ENCODE measurements at regions not wholly inside any gene's neighbourhood (a gene's known extent, or its start where the extent isn't known, plus 50 kb on each side); places are given as distances from the start of the nearest gene placed in this dataset.
"Not testable (repeated sequence)": the region's sequence is repeated elsewhere in the genome, so short reads cannot be mapped to it uniquely, and the experiment has no call there.

GRCh38 chr6:58171025-58171424 lies 853.6 kb downstream of the PRIM2 start:
- H3K36me3 ChIP-seq (ENCODE audit: control insufficient read depth in 2 of 2, insufficient read depth in 2 of 2, low read length in 1 of 2); H4K20me1 ChIP-seq (ENCODE audit: control insufficient read depth, insufficient read depth); H3K27ac ChIP-seq (ENCODE audit: control insufficient read depth, insufficient read depth); H3K79me2 ChIP-seq (ENCODE audit: control insufficient read depth, insufficient read depth, low read length); H3K27me3 ChIP-seq (replicated peaks in 1 of 2; ENCODE audit: control insufficient read depth in 2 of 2, insufficient read depth in 2 of 2, low read length in 1 of 2); H3K9ac ChIP-seq (ENCODE audit: control insufficient read depth, insufficient read depth, low read length); POLR2A ChIA-PET; H2AFZ ChIP-seq (ENCODE audit: control insufficient read depth, low read depth, low read length); H3K4me2 ChIP-seq (ENCODE audit: control insufficient read depth, insufficient read depth); H3K9me3 ChIP-seq (replicated peaks; ENCODE audit: control insufficient read depth, insufficient read depth, low read length); in situ Hi-C loops (cut with MboI); H3K4me3 ChIP-seq; FAIRE-seq; intact Hi-C loops (cut with micrococcal nuclease; ENCODE audit: unreplicated experiment); RAD21 ChIA-PET (ENCODE audit: unreplicated experiment); BruUV-seq (replicated peaks); ATAC-seq; CTCF ChIA-PET; SMC1A ChIA-PET (ENCODE audit: uncharacterized antibody, unreplicated experiment); DNase-seq (ENCODE audit: low read depth, low spot score); H3K4me1 ChIP-seq (ENCODE audit: control insufficient read depth, insufficient read depth, low read length): not testable (repeated sequence)
- WGBS (ENCODE audit: insufficient coverage, insufficient replicate concordance, low lambda C conversion rate, missing lambda C conversion rate), result 0% methylated on average over 1 of the region's 1 CpG

GRCh38 chr6:58181557-58182065 lies 864.2 kb downstream of the PRIM2 start:
- FAIRE-seq; intact Hi-C loops (cut with micrococcal nuclease; ENCODE audit: unreplicated experiment); H3K9me3 ChIP-seq (replicated peaks; ENCODE audit: control insufficient read depth, insufficient read depth, low read length); H3K4me2 ChIP-seq (ENCODE audit: control insufficient read depth, insufficient read depth); CTCF ChIA-PET; POLR2A ChIA-PET; H3K27ac ChIP-seq (ENCODE audit: control insufficient read depth, insufficient read depth); H2AFZ ChIP-seq (ENCODE audit: control insufficient read depth, low read depth, low read length); SMC1A ChIA-PET (ENCODE audit: uncharacterized antibody, unreplicated experiment); BruUV-seq (replicated peaks); H4K20me1 ChIP-seq (ENCODE audit: control insufficient read depth, insufficient read depth); H3K27me3 ChIP-seq (replicated peaks in 1 of 2; ENCODE audit: control insufficient read depth in 2 of 2, insufficient read depth in 2 of 2, low read length in 1 of 2); H3K9ac ChIP-seq (ENCODE audit: control insufficient read depth, insufficient read depth, low read length); RAD21 ChIA-PET (ENCODE audit: unreplicated experiment); in situ Hi-C loops (cut with MboI); H3K4me3 ChIP-seq; H3K36me3 ChIP-seq (ENCODE audit: control insufficient read depth in 2 of 2, insufficient read depth in 2 of 2, low read length in 1 of 2); H3K79me2 ChIP-seq (ENCODE audit: control insufficient read depth, insufficient read depth, low read length); H3K4me1 ChIP-seq (ENCODE audit: control insufficient read depth, insufficient read depth, low read length); DNase-seq (ENCODE audit: low read depth, low spot score): not testable (repeated sequence)
- ATAC-seq, result peak; percentile 59
- WGBS (ENCODE audit: insufficient coverage, insufficient replicate concordance, low lambda C conversion rate, missing lambda C conversion rate), result 41% methylated on average over 2 of the region's 2 CpGs

- POLR2A ChIA-PET; in situ Hi-C loops (cut with MboI); H3K36me3 ChIP-seq (ENCODE audit: control insufficient read depth in 2 of 2, insufficient read depth in 2 of 2, low read length in 1 of 2); FAIRE-seq; H4K20me1 ChIP-seq (ENCODE audit: control insufficient read depth, insufficient read depth); BruUV-seq (replicated peaks); SMC1A ChIA-PET (ENCODE audit: uncharacterized antibody, unreplicated experiment); H3K4me3 ChIP-seq; H3K4me1 ChIP-seq (ENCODE audit: control insufficient read depth, insufficient read depth, low read length); DNase-seq (ENCODE audit: low read depth, low spot score); CTCF ChIA-PET; intact Hi-C loops (cut with micrococcal nuclease; ENCODE audit: unreplicated experiment); RAD21 ChIA-PET (ENCODE audit: unreplicated experiment); H2AFZ ChIP-seq (ENCODE audit: control insufficient read depth, low read depth, low read length); H3K79me2 ChIP-seq (ENCODE audit: control insufficient read depth, insufficient read depth, low read length); H3K27ac ChIP-seq (ENCODE audit: control insufficient read depth, insufficient read depth); H3K27me3 ChIP-seq (replicated peaks in 1 of 2; ENCODE audit: control insufficient read depth in 2 of 2, insufficient read depth in 2 of 2, low read length in 1 of 2); H3K4me2 ChIP-seq (ENCODE audit: control insufficient read depth, insufficient read depth); H3K9me3 ChIP-seq (replicated peaks; ENCODE audit: control insufficient read depth, insufficient read depth, low read length); H3K9ac ChIP-seq (ENCODE audit: control insufficient read depth, insufficient read depth, low read length); ATAC-seq: not testable (repeated sequence)
- 29% methylated on average over 4 of the region's 4 CpGs for WGBS (ENCODE audit: insufficient coverage, insufficient replicate concordance, low lambda C conversion rate, missing lambda C conversion rate)
These were observed 867.9 kb downstream of the PRIM2 start for GRCh38 chr6:58185300-58185699.

- intact Hi-C loops (cut with micrococcal nuclease; ENCODE audit: unreplicated experiment); H3K36me3 ChIP-seq (ENCODE audit: control insufficient read depth in 2 of 2, insufficient read depth in 2 of 2, low read length in 1 of 2); H3K79me2 ChIP-seq (ENCODE audit: control insufficient read depth, insufficient read depth, low read length); SMC1A ChIA-PET (ENCODE audit: uncharacterized antibody, unreplicated experiment); FAIRE-seq; H3K4me3 ChIP-seq; DNase-seq (ENCODE audit: low read depth, low spot score); H3K4me1 ChIP-seq (ENCODE audit: control insufficient read depth, insufficient read depth, low read length); in situ Hi-C loops (cut with MboI); ATAC-seq; H3K27ac ChIP-seq (ENCODE audit: control insufficient read depth, insufficient read depth); RAD21 ChIA-PET (ENCODE audit: unreplicated experiment); H3K27me3 ChIP-seq (replicated peaks in 1 of 2; ENCODE audit: control insufficient read depth in 2 of 2, insufficient read depth in 2 of 2, low read length in 1 of 2); H3K9me3 ChIP-seq (replicated peaks; ENCODE audit: control insufficient read depth, insufficient read depth, low read length); BruUV-seq (replicated peaks); H3K4me2 ChIP-seq (ENCODE audit: control insufficient read depth, insufficient read depth); H3K9ac ChIP-seq (ENCODE audit: control insufficient read depth, insufficient read depth, low read length); POLR2A ChIA-PET; CTCF ChIA-PET; H2AFZ ChIP-seq (ENCODE audit: control insufficient read depth, low read depth, low read length); H4K20me1 ChIP-seq (ENCODE audit: control insufficient read depth, insufficient read depth): not testable (repeated sequence)
- WGBS (ENCODE audit: insufficient coverage, insufficient replicate concordance, low lambda C conversion rate, missing lambda C conversion rate), result 0% methylated on average over 1 of the region's 1 CpG
These were observed 875.8 kb downstream of the PRIM2 start for GRCh38 chr6:58193209-58193608.
